ENCODE measurements at regions not wholly inside any gene's neighbourhood (a gene's known extent, or its start where the extent isn't known, plus 50 kb on each side); places are given as distances from the start of the nearest gene placed in this dataset.
"Not testable (repeated sequence)": the region's sequence is repeated elsewhere in the genome, so short reads cannot be mapped to it uniquely, and the experiment has no call there.

GRCh38 chr2:128602699-128603101 lies 284.0 kb upstream of the HS6ST1 start:
- DNase-seq, result no peak
- no peak for TF ChIP-seq CTCF (IDR thresholded peaks at IDR 0.05; ENCODE audit: low read depth, low read length)
- Histone ChIP-seq H3K4me1 (no peaks in the 10 kb centered on the region), H3K9me3 (no peaks in the 10 kb centered on the region), H3K36me3 (no peaks in the 10 kb centered on the region), H3K4me3 (ENCODE audit: low read depth, low read length) (no peak overlapping the region), H3K27me3 (no peaks in the 10 kb centered on the region)

GRCh38 chr2:128603411-128603924 lies 284.8 kb upstream of the HS6ST1 start:
- TF ChIP-seq CTCF (IDR thresholded peaks at IDR 0.05; ENCODE audit: low read depth, low read length), result no peak
- no peaks in the 10 kb centered on the region for H3K4me1 ChIP-seq
- H3K36me3 ChIP-seq, result no peaks in the 10 kb centered on the region
- H3K9me3 ChIP-seq, result no peaks in the 10 kb centered on the region
- H3K4me3 ChIP-seq (ENCODE audit: low read depth, low read length), result no peak overlapping the region
- no peaks in the 10 kb centered on the region for H3K27me3 ChIP-seq
- no peak for DNase-seq

- TF ChIP-seq CTCF (IDR thresholded peaks at IDR 0.05; ENCODE audit: low read depth, low read length), result no peak
- H3K36me3 ChIP-seq, result no peaks in the 10 kb centered on the region
- DNase-seq, result no peak
- no peak overlapping the region for H3K4me3 ChIP-seq (ENCODE audit: low read depth, low read length)
- no peaks in the 10 kb centered on the region for H3K9me3 ChIP-seq
- no peaks in the 10 kb centered on the region for H3K27me3 ChIP-seq
- H3K4me1 ChIP-seq, result no peaks in the 10 kb centered on the region
Measured at GRCh38 chr2:128604045-128604444, 285.4 kb upstream of the HS6ST1 start.

GRCh38 chr2:128604581-128604980 lies 285.9 kb upstream of the HS6ST1 start:
- not testable (repeated sequence) for H3K9me3 ChIP-seq; H3K27me3 ChIP-seq; DNase-seq; H3K36me3 ChIP-seq; H3K4me1 ChIP-seq; H3K4me3 ChIP-seq (ENCODE audit: low read depth, low read length)

GRCh38 chr2:128605421-128605820 lies 286.8 kb upstream of the HS6ST1 start:
- Histone ChIP-seq H3K4me3 (ENCODE audit: low read depth, low read length) (no peak overlapping the region), H3K4me1 (no peaks in the 10 kb centered on the region), H3K27me3 (no peaks in the 10 kb centered on the region), H3K36me3 (no peaks in the 10 kb centered on the region), H3K9me3 (no peaks in the 10 kb centered on the region)
- DNase-seq, result no peak
- no peak for TF ChIP-seq CTCF (IDR thresholded peaks at IDR 0.05; ENCODE audit: low read depth, low read length)

GRCh38 chr2:128605931-128606330 lies 287.3 kb upstream of the HS6ST1 start:
- H3K9me3 ChIP-seq, result no peaks in the 10 kb centered on the region
- no peaks in the 10 kb centered on the region for H3K36me3 ChIP-seq
- no peak overlapping the region for H3K4me3 ChIP-seq (ENCODE audit: low read depth, low read length)
- DNase-seq, result no peak
- no peak for TF ChIP-seq CTCF (IDR thresholded peaks at IDR 0.05; ENCODE audit: low read depth, low read length)
- no peaks in the 10 kb centered on the region for H3K27me3 ChIP-seq
- no peaks in the 10 kb centered on the region for H3K4me1 ChIP-seq

- no peak overlapping the region for H3K4me3 ChIP-seq (ENCODE audit: low read depth, low read length)
- no peak for TF ChIP-seq CTCF (IDR thresholded peaks at IDR 0.05; ENCODE audit: low read depth, low read length)
- no peak for DNase-seq
- H3K4me1 ChIP-seq, result no peaks in the 10 kb centered on the region
- H3K27me3 ChIP-seq, result no peaks in the 10 kb centered on the region
- no peaks in the 10 kb centered on the region for H3K36me3 ChIP-seq
- H3K9me3 ChIP-seq, result no peaks in the 10 kb centered on the region
Measured at GRCh38 chr2:128606837-128607236, 288.2 kb upstream of the HS6ST1 start.
